Fibroblast of skin of scalp (primary cell): ENCODE measurements at regions not wholly inside any gene's neighbourhood (a gene's known extent, or its start where the extent isn't known, plus 50 kb on each side); places are given as distances from the start of the nearest gene placed in this dataset.

Experiments used
- DNase-seq: peaks from one replicate; pipeline ENCODE4 v3.0.0-alpha.2; 2013

- DNase-seq: peak; percentile 75
These were observed 51.5 kb upstream of the LRRC32 start for GRCh38 chr11:76721755-76722677.

- no peak for DNase-seq
These were observed 52.6 kb upstream of the LRRC32 start for GRCh38 chr11:76723142-76723541.

GRCh38 chr11:76723548-76723947 is 53.0 kb upstream of the LRRC32 start:
- no peak for DNase-seq

GRCh38 chr11:76724171-76724768 is 53.7 kb upstream of the LRRC32 start:
- DNase-seq: no peak

- no peak for DNase-seq
These were observed 54.9 kb upstream of the TSKU start for GRCh38 chr11:76728227-76728626.

GRCh38 chr11:76728778-76729177 is 54.4 kb upstream of the TSKU start:
- no peak for DNase-seq

GRCh38 chr11:76729214-76729613 is 53.9 kb upstream of the TSKU start:
- no peak for DNase-seq

GRCh38 chr11:76730887-76731565 is 52.1 kb upstream of the TSKU start:
- no peak for DNase-seq

- no peak for DNase-seq
These were observed 50.5 kb upstream of the TSKU start for GRCh38 chr11:76732643-76733042.
